Endothelial cell of umbilical vein (primary cell): ENCODE measurements at regions not wholly inside any gene's neighbourhood (a gene's known extent, or its start where the extent isn't known, plus 50 kb on each side); places are given as distances from the start of the nearest gene placed in this dataset.

Experiments
- BruUV-seq: library from RNA; stranded (reverse); fragments of 400-500 nt; replicated peaks from 2 replicates; lab custom pipeline; 2021; lab: Mats Ljungman, UMichigan
- CTCF ChIA-PET: fragments of 300-600, 350-600 bp; sonication (Branson Sonifier 250); formaldehyde crosslinking; loops from one replicate; lab custom pipeline; 2021; ENCODE audit warnings: antibody characterized with exemption, inconsistent platforms; lab: Charles Lee
- POLR2A ChIA-PET: fragments of 300-600, 350-600 bp; sonication (Branson Sonifier 250); formaldehyde crosslinking; loops from one replicate; lab custom pipeline; 2021; ENCODE audit warnings: antibody characterized with exemption, inconsistent platforms; lab: Charles Lee
- DNase-seq: peaks from one replicate; pipeline ENCODE4 v3.0.0-alpha.2; 2011; ENCODE audit warnings: low read depth, low spot score
- FAIRE-seq: peaks from 2 replicates; lab custom pipeline; 2011; peaks lifted over from hg19 to GRCh38; lab: Jason Lieb, UNC
- H2AFZ ChIP-seq: 2 replicates; pipeline ENCODE4 v1.6.0; 2012; ENCODE audit warnings: low read depth, low read length, control low read depth, inconsistent platforms
- H3K27ac ChIP-seq: 2 replicates; pipeline ENCODE4 v1.5.1; 2011; ENCODE audit warnings: low read depth, mild to moderate bottlenecking, control low read depth, low read length, moderate library complexity; ENCODE audit not compliant: insufficient read depth
- H3K27me3 ChIP-seq, 2 experiments: 2 replicates each; pipeline versions ENCODE4 v1.6.0 to v1.6.1; 2011; ENCODE audit warnings: low read length in 2 of 2, mixed read lengths in 1 of 2; ENCODE audit not compliant: control insufficient read depth in 2 of 2, insufficient read depth in 2 of 2
- H3K36me3 ChIP-seq, 2 experiments: 2 replicates in 1 of 2; 3 replicates in 1 of 2; pipeline ENCODE4 v1.5.1; 2011; ENCODE audit warnings: low read length in 2 of 2, mild to moderate bottlenecking in 1 of 2, moderate library complexity in 1 of 2; ENCODE audit not compliant: control insufficient read depth in 2 of 2, insufficient read depth in 2 of 2; ENCODE audit errors: extremely low read depth in 1 of 2
- H3K4me1 ChIP-seq: 3 replicates; pipeline ENCODE4 v1.5.1; 2011; ENCODE audit warnings: mild to moderate bottlenecking, low read length; ENCODE audit not compliant: control insufficient read depth, insufficient read depth; ENCODE audit errors: extremely low read depth
- H3K4me2 ChIP-seq: 2 replicates; pipeline ENCODE4 v1.6.1; 2011; ENCODE audit warnings: low read length, control low read depth, mixed read lengths; ENCODE audit not compliant: insufficient read depth
- H3K4me3 ChIP-seq, 3 experiments: fragments of 200-600 bp in 1 of 3; sonication (generic), shearing (Covaris generic) in 1 of 3; replicated peaks in 1 of 3; 2 replicates each; pipeline ENCODE4 v1.5.1; 2011 to 2016; ENCODE audit warnings: control low read depth in 3 of 3, low read length in 3 of 3, mild to moderate bottlenecking in 2 of 3, inconsistent platforms in 1 of 3, low read depth in 1 of 3, moderate library complexity in 1 of 3; ENCODE audit not compliant: insufficient read depth in 1 of 3
- H3K79me2 ChIP-seq: 2 replicates; pipeline ENCODE4 v1.6.0; 2012; ENCODE audit warnings: low read length, inconsistent platforms; ENCODE audit not compliant: control insufficient read depth, insufficient read depth
- H3K9ac ChIP-seq: replicated peaks from 2 replicates; pipeline ENCODE3; 2011; ENCODE audit warnings: low read length, control low read depth; ENCODE audit not compliant: insufficient read depth; ENCODE audit errors: extremely low read depth
- H3K9me1 ChIP-seq: replicated peaks from 3 replicates; pipeline ENCODE4 v1.6.0; 2011; ENCODE audit warnings: mild to moderate bottlenecking, low read length; ENCODE audit not compliant: control insufficient read depth, insufficient read depth; ENCODE audit errors: extremely low read depth
- H3K9me3 ChIP-seq: replicated peaks from 2 replicates; pipeline ENCODE4 v1.5.1; 2012; ENCODE audit warnings: low read length, inconsistent platforms; ENCODE audit not compliant: control insufficient read depth, insufficient read depth
- H4K20me1 ChIP-seq: replicated peaks from 2 replicates; pipeline ENCODE3; 2011; ENCODE audit warnings: mild to moderate bottlenecking, low read length; ENCODE audit not compliant: control insufficient read depth, insufficient read depth; ENCODE audit errors: extremely low read depth
- CTCF ChIP-seq, 2 donors: IDR thresholded peaks; 1 replicate in 1 of 2; 2 replicates in 1 of 2; pipeline ENCODE4 v1.5.1; 2011; ENCODE audit warnings: low read length in 2 of 2, mild to moderate bottlenecking in 2 of 2, moderate library complexity in 2 of 2, control low read depth in 1 of 2, inconsistent platforms in 1 of 2, low read depth in 1 of 2; ENCODE audit not compliant: insufficient read depth in 1 of 2; ENCODE audit errors: extremely low read depth in 1 of 2
- EZH2 ChIP-seq: IDR thresholded peaks from 2 replicates; pipeline ENCODE4 v1.6.1; 2012; ENCODE audit warnings: borderline replicate concordance, low read depth, mild to moderate bottlenecking, moderate library complexity, low read length, inconsistent platforms; ENCODE audit not compliant: severe bottlenecking
- FOS ChIP-seq: IDR thresholded peaks from 2 replicates; pipeline ENCODE4 v1.6.1; 2011; ENCODE audit warnings: mild to moderate bottlenecking, low read length, moderate library complexity, borderline replicate concordance; ENCODE audit not compliant: insufficient read depth
- GATA2 ChIP-seq: IDR thresholded peaks from 2 replicates; pipeline ENCODE4 v1.7.0; 2011; ENCODE audit warnings: low read depth, mild to moderate bottlenecking, moderate library complexity, mixed read lengths, low read length; ENCODE audit not compliant: insufficient read length, insufficient read depth
- JUN ChIP-seq: IDR thresholded peaks from 2 replicates; pipeline ENCODE4 v1.6.1; 2011; ENCODE audit warnings: borderline replicate concordance, low read depth; ENCODE audit not compliant: insufficient read length, insufficient read depth
- MAX ChIP-seq: IDR thresholded peaks from 2 replicates; pipeline ENCODE4 v1.6.1; 2011; ENCODE audit not compliant: insufficient read depth, insufficient read length
- MYC ChIP-seq: IDR thresholded peaks from one replicate; pipeline ENCODE4 v1.6.1; 2011; ENCODE audit warnings: mild to moderate bottlenecking, low read depth, low read length
- POLR2A ChIP-seq: IDR thresholded peaks from 2 replicates; pipeline ENCODE4 v1.6.1; 2012; ENCODE audit warnings: low read depth, mild to moderate bottlenecking, control low read depth, low read length
- POLR2AphosphoS5 ChIP-seq: IDR thresholded peaks from 2 replicates; pipeline ENCODE4 v1.6.1; 2012; ENCODE audit warnings: low read depth, mild to moderate bottlenecking, control low read depth, low read length, moderate library complexity; ENCODE audit not compliant: insufficient read depth
- dilution Hi-C: fragments of 300-500 bp; cut with MboI; formaldehyde crosslinking; loops from one replicate; pipeline ENCODE4 v1.15.0; 2019; ENCODE audit warnings: low sequenced_read_pairs; ENCODE audit not compliant: extremely low pct_ligation_motif_present
- intact Hi-C: fragments of 100-400 bp; cut with micrococcal nuclease; formaldehyde crosslinking; loops from one replicate; pipeline ENCODE4 v1.10.0; 2022

GRCh38 chr1:30315185-30315960 is 408.0 kb downstream of the MATN1 start:
- no peaks in the 10 kb centered on the region for H3K9me3 ChIP-seq
- no peak overlapping the region for H2AFZ ChIP-seq
- intact Hi-C loops: no loop called here
- no peaks in the 10 kb centered on the region for H3K9me1 ChIP-seq
- H3K79me2 ChIP-seq: no peaks in the 10 kb centered on the region
- H3K4me1 ChIP-seq: no peaks in the 10 kb centered on the region
- DNase-seq: no peak
- dilution Hi-C loops: no loop called here
- H3K4me3 ChIP-seq: no peak overlapping the region
- TF ChIP-seq POLR2A: no peak
- TF ChIP-seq MYC: no peak
- no peak for TF ChIP-seq EZH2
- TF ChIP-seq CTCF (IDR thresholded peaks at IDR 0.05; ENCODE audit: extremely low read depth in 1 of 2, insufficient read depth in 1 of 2, low read depth in 1 of 2, low read length in 2 of 2): no peak
- ChIA-PET POLR2A (no interaction called here), CTCF (interaction anchor here (1.4 kb wide), 1 partner anchor 48 kb away, joined by 3 read pairs; no protein-coding TSS in a partner anchor)
- no peak for FAIRE-seq
- no peak overlapping the region for H3K4me2 ChIP-seq
- BruUV-seq: no TSS peak
- H3K27ac ChIP-seq: no peak overlapping the region
- no peak overlapping the region for H3K9ac ChIP-seq
- H3K36me3 ChIP-seq: no peaks in the 10 kb centered on the region
- H4K20me1 ChIP-seq: no peaks in the 10 kb centered on the region
- H3K27me3 ChIP-seq: no peaks in the 10 kb centered on the region

GRCh38 chr1:30314591-30314990 is 408.8 kb downstream of the MATN1 start:
- no peaks in the 10 kb centered on the region for H3K9me3 ChIP-seq
- no peaks in the 10 kb centered on the region for H3K36me3 ChIP-seq
- TF ChIP-seq GATA2 (no peak), POLR2AphosphoS5 (no peak), MAX (no peak), EZH2 (no peak), JUN (no peak), FOS (no peak), POLR2A (no peak), MYC (no peak), CTCF (IDR thresholded peaks at IDR 0.05; ENCODE audit: extremely low read depth in 1 of 2, insufficient read depth in 1 of 2, low read depth in 1 of 2, low read length in 2 of 2) (no peak)
- no peak for FAIRE-seq
- intact Hi-C loops: no loop called here
- H3K27me3 ChIP-seq: no peaks in the 10 kb centered on the region
- DNase-seq: no peak
- POLR2A ChIA-PET: no interaction called here
- no peak overlapping the region for H3K4me3 ChIP-seq
- no peak overlapping the region for H2AFZ ChIP-seq
- H3K9ac ChIP-seq: no peak overlapping the region
- no peak overlapping the region for H3K4me2 ChIP-seq
- no TSS peak for BruUV-seq
- no peaks in the 10 kb centered on the region for H3K79me2 ChIP-seq
- no peaks in the 10 kb centered on the region for H4K20me1 ChIP-seq
- dilution Hi-C loops: no loop called here
- CTCF ChIA-PET: interaction anchor here (1.4 kb wide), 1 partner anchor 49 kb away, joined by 3 read pairs; no protein-coding TSS in a partner anchor
- H3K4me1 ChIP-seq: no peaks in the 10 kb centered on the region
- H3K27ac ChIP-seq: no peak overlapping the region
- H3K9me1 ChIP-seq: no peaks in the 10 kb centered on the region
